Stimulated activated CD4-positive, alpha-beta T cell treated with anti-CD3 and anti-CD28 coated beads, Interleukin-2, amount 100 ng/mL, for 24 hours (primary cell): ENCODE measurements at regions not wholly inside any gene's neighbourhood (a gene's known extent, or its start where the extent isn't known, plus 50 kb on each side); places are given as distances from the start of the nearest gene placed in this dataset.
"Not testable (repeated sequence)": the region's sequence is repeated elsewhere in the genome, so short reads cannot be mapped to it uniquely, and the experiment has no call there.

ENCODE experiments used
- DNase-seq, 2 donors: peaks; one replicate each; pipeline ENCODE4 v3.0.0-alpha.2; 2020

- no peak for DNase-seq
These were observed 699.0 kb downstream of the BRINP1 start for GRCh38 chr9:118670011-118670953.

- no peak for DNase-seq
These were observed 694.3 kb downstream of the BRINP1 start for GRCh38 chr9:118674942-118675341.

GRCh38 chr9:118677936-118678653 lies 691.1 kb downstream of the BRINP1 start:
- DNase-seq, result not testable (repeated sequence)

- DNase-seq, result no peak
These were observed 682.3 kb downstream of the BRINP1 start for GRCh38 chr9:118686959-118687358.

GRCh38 chr9:118689280-118689679 lies 680.0 kb downstream of the BRINP1 start:
- DNase-seq, result no peak

GRCh38 chr9:118692613-118693012 lies 676.6 kb downstream of the BRINP1 start:
- no peak for DNase-seq

- DNase-seq, result no peak
These were observed 675.6 kb downstream of the BRINP1 start for GRCh38 chr9:118693645-118694044.

- not testable (repeated sequence) for DNase-seq
These were observed 674.0 kb downstream of the BRINP1 start for GRCh38 chr9:118695249-118695648.

- DNase-seq, result no peak
These were observed 667.2 kb downstream of the BRINP1 start for GRCh38 chr9:118701985-118702384.

GRCh38 chr9:118711843-118712242 lies 657.4 kb downstream of the BRINP1 start:
- no peak for DNase-seq

- DNase-seq, result no peak
These were observed 648.0 kb downstream of the BRINP1 start for GRCh38 chr9:118721276-118721675.

GRCh38 chr9:118721923-118722322 lies 647.3 kb downstream of the BRINP1 start:
- DNase-seq, result no peak

GRCh38 chr9:118729981-118730380 lies 639.3 kb downstream of the BRINP1 start:
- DNase-seq, result no peak

- no peak for DNase-seq
These were observed 636.2 kb downstream of the BRINP1 start for GRCh38 chr9:118732998-118733397.

- no peak for DNase-seq
These were observed 634.5 kb downstream of the BRINP1 start for GRCh38 chr9:118734696-118735095.

- DNase-seq, result no peak
These were observed 632.8 kb downstream of the BRINP1 start for GRCh38 chr9:118736406-118736805.

- DNase-seq, result no peak
These were observed 618.0 kb downstream of the BRINP1 start for GRCh38 chr9:118751077-118751847.

GRCh38 chr9:118751848-118752223 lies 617.4 kb downstream of the BRINP1 start:
- no peak for DNase-seq

GRCh38 chr9:118761016-118761790 lies 608.0 kb downstream of the BRINP1 start:
- no peak for DNase-seq

GRCh38 chr9:118767571-118767970 lies 601.7 kb downstream of the BRINP1 start:
- no peak for DNase-seq

- no peak for DNase-seq
These were observed 586.3 kb downstream of the BRINP1 start for GRCh38 chr9:118782790-118783463.

GRCh38 chr9:118784033-118784432 lies 585.2 kb downstream of the BRINP1 start:
- DNase-seq, result no peak
